GM12874 (cell line): ENCODE measurements at regions not wholly inside any gene's neighbourhood (a gene's known extent, or its start where the extent isn't known, plus 50 kb on each side); places are given as distances from the start of the nearest gene placed in this dataset.

ENCODE experiments used
- TF ChIP-seq, protein P1 (sequence below): IDR thresholded peaks from 2 replicates; pipeline ENCODE4 v1.5.1; 2011; ENCODE audit warnings: low read depth, mild to moderate bottlenecking, control low read depth, low read length, moderate library complexity; ENCODE audit not compliant: insufficient read depth

DNA sequence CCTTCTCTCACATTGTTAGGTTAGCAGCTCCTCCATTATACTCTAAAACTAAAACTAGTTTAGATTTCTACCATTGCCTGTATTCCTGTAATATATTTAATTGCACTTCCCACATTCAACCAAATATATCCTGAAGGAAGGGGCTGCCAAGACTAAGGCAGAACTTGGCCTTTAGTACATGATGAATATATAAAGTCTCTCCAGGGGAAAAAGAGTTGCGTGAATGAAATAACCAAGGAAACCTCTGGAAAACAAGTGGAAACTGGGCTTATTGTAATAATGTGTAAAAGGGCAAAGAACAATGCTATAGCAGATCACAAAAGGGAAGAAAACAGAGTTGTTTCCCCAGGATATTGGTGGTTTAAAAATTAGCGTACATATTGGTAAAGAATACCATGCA, 1012.5 kb upstream of the PRMT6 start:
- TF ChIP-seq, protein P1, sequence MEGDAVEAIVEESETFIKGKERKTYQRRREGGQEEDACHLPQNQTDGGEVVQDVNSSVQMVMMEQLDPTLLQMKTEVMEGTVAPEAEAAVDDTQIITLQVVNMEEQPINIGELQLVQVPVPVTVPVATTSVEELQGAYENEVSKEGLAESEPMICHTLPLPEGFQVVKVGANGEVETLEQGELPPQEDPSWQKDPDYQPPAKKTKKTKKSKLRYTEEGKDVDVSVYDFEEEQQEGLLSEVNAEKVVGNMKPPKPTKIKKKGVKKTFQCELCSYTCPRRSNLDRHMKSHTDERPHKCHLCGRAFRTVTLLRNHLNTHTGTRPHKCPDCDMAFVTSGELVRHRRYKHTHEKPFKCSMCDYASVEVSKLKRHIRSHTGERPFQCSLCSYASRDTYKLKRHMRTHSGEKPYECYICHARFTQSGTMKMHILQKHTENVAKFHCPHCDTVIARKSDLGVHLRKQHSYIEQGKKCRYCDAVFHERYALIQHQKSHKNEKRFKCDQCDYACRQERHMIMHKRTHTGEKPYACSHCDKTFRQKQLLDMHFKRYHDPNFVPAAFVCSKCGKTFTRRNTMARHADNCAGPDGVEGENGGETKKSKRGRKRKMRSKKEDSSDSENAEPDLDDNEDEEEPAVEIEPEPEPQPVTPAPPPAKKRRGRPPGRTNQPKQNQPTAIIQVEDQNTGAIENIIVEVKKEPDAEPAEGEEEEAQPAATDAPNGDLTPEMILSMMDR = no peak

DNA sequence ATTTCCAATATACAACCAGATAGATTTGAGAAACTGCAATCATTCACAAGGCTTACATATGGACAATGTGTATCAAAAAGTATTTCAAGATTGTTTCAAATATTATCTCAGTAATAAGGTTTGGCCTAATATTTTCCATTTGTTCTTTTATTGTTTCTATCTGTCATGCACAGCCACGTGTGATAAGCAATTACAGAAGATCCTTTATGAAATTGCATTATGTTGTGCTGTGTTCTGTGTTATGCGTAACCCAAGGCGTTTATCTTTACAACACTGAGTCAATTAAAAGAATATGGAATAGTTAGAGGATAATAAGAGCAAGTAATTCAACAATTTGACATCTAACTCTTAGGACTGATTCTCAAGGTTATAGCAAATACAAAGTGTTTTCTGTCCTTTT, 1009.3 kb upstream of the PRMT6 start:
- TF ChIP-seq, protein P1 = no peak

DNA sequence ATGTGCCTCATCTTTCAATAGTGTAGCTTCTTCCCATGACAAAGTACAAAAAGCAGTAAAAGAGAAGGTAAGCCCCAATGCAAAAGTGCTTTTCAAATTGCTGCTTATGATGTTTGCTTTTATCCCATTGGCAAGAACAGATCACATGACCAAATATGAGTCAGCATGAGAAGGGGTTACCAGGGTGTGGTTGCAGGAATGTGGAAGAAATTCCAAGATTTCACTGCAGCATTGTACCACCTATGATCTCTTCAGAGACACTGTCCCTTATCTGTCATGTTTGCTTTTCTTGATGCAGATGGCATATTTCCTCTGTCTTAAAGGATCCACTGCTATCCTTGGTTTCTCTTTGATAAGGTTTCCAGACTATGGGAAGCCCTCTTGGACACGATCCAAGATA, 1006.9 kb upstream of the PRMT6 start:
- TF ChIP-seq, protein P1 = no peak

DNA sequence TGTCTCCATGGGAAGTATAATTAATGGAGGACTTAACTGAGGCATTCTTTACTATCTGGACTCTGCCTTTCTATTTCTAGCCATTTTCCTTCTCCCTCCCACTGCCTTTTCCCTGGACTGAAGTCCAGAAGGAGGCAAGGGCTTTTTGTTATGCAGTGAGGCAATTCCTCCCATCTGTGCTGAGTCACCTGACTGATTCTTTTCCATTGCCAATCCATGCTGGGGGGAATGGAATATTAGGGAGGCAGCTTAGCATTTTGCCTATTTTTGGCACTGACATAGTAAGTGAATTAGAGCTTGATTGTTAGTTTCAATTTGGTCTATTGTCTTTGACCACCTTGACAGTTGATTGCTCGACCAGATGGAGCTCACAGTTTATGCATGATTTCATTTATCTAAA, 1000.6 kb upstream of the PRMT6 start:
- TF ChIP-seq, protein P1 = no peak

DNA sequence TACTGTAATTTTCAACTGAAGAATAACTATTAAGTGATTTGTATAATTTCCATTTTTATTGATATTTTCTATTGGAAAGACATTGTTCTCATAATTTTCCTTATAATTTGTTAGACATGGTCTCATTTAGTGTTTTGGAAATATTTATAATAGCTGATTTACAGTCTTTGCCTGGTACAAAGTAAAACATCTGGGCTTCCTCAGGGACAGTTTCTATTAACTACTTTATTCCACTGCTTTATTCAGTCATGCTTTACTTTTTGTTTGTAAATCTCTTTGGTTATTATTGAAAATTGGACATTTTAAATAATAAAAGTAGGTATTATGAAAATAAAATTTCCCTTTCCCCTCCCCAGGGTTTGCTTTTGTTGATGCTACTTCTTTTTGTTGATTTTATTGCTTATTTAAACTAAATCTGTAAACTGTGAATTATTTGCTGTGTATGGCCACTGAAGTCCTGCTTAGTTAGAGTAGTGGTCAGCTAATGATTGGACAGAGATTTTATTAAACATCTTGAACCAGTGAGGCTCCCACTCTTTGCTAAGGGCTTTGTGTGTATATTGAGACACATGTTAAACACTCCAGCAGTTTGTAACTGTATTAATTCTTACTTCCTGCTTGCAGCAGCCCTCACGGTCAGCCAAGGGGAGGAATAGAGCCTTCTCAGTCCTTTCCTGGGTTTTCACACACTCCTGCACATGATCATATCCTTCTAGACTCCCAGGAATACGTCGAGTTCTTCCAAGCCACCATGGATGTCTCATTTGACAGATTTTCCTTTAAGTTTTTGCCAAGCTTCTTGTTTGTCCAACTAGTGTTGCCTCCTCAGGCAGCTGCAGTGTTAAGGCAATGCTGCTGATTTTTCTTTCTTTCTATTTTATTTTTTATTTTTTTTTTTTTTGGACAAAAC, 994.6 kb upstream of the PRMT6 start:
- TF ChIP-seq, protein P1 = no peak

DNA sequence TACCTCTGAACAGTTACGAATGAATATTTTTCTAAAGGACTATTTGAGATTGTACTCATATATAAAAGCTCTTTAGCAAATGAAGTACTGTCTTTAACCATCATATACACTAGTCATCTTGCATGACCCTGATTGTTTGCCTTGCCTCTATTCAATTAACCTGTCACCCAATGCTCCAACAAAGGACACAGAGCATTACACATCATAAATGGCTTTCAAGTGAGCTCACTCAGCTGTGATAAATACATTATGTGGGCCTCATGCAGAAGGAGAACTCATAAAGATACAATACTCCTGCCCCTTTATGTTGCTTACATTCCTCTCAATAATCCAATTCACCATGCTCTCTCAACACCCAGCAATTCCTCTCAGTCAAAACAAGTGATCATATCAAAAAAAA, 993.0 kb upstream of the PRMT6 start:
- TF ChIP-seq, protein P1 = no peak

DNA sequence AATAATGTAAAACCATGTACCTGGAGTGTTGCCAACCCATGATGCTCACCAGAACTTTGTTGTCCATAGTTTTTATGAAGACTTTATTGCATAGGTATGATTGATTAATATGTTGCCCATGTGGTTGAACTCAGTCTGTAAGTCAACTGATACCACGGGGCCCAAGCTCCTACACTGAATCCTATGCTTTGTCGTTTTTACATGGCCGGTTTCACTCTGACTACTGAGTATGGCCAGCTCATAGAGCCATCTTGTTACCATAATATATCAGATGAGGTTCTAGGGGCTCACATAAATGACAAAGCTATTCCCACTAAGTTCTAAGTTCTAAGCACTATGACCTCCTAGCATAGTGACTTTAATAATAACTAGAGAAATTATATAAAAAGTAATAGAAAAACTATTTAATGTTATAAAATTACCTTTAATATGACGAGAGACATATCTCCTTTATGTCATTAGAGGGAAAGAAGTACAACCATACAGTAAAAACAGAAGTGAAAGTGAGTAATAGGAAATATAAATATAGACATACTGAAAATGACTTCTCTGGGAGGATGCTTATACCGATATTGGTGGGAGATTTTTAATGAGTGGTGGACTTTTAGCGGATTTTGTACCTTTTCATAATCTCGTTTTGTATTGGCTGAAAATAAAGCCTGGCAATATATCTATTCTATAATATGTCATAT, 983.4 kb upstream of the PRMT6 start:
- TF ChIP-seq, protein P1 = no peak
